Memory B cell (primary cell): ENCODE measurements at regions not wholly inside any gene's neighbourhood (a gene's known extent, or its start where the extent isn't known, plus 50 kb on each side); places are given as distances from the start of the nearest gene placed in this dataset.
A peak's percentile ranks its signal among the peaks of the same experiment; 100 is the strongest.
"Not testable (repeated sequence)": the region's sequence is repeated elsewhere in the genome, so short reads cannot be mapped to it uniquely, and the experiment has no call there.

Source experiments
- ATAC-seq: fragments of 150-1000 bp; cut with Tn5 transposase; 2 replicates; pipeline ENCODE4 v1.10.0; 2021; ENCODE audit warnings: low read depth, mild to moderate bottlenecking, moderate library complexity
- DNase-seq, 2 donors: peaks; one replicate each; pipeline ENCODE4 v3.0.0; 2022; ENCODE audit warnings: low spot score in 2 of 2
- H3K27ac Mint-ChIP-seq: one replicate; pipeline ENCODE4 v1.8.0; 2022; ENCODE audit warnings: mild to moderate bottlenecking, moderate library complexity, mixed read lengths
- H3K27me3 Mint-ChIP-seq: one replicate; pipeline ENCODE4 v1.8.0; 2022; ENCODE audit warnings: mixed read lengths
- H3K36me3 Mint-ChIP-seq: one replicate; pipeline ENCODE4 v1.8.0; 2022; ENCODE audit warnings: mild to moderate bottlenecking, mixed read lengths
- H3K4me1 Mint-ChIP-seq: one replicate; pipeline ENCODE4 v1.8.0; 2022; ENCODE audit warnings: mixed read lengths
- H3K4me3 Mint-ChIP-seq: one replicate; pipeline ENCODE4 v1.8.0; 2022; ENCODE audit warnings: mild to moderate bottlenecking, moderate library complexity, mixed read lengths
- H3K9me3 Mint-ChIP-seq: one replicate; pipeline ENCODE4 v1.8.0; 2022; ENCODE audit warnings: mixed read lengths

GRCh38 chr1:120465900-120466299 lies 51.1 kb downstream of the NBPF8 start:
- ATAC-seq, H3K27ac Mint-ChIP-seq, H3K4me3 Mint-ChIP-seq, H3K36me3 Mint-ChIP-seq, H3K4me1 Mint-ChIP-seq, H3K9me3 Mint-ChIP-seq, H3K27me3 Mint-ChIP-seq, DNase-seq: not testable (repeated sequence)

DNA sequence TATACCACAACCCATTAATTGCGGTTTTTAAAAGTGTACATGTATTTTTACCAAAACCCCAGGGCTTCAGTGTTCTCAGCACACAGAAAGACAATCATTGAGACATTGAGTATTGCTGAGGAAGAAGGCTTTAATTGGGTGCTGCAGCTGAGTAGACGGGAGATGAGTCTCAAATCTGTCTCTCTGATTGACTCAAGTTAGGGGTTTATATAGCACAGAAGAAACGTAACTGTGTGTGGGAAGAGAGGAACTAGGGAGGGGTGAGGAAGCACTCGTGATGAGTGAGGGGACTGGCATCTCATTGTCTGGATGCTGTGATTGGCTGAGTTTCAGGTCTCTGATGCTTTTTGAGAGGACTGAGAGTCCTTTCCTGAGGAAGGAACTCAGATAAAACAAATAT lies 62.8 kb downstream of the NBPF8 start:
- not testable (repeated sequence) for H3K4me1 Mint-ChIP-seq, ATAC-seq, H3K27ac Mint-ChIP-seq, H3K4me3 Mint-ChIP-seq, H3K9me3 Mint-ChIP-seq, DNase-seq, H3K27me3 Mint-ChIP-seq
- peaks cover 15% of the 10 kb centered on the region for H3K36me3 Mint-ChIP-seq

GRCh38 chr1:120478400-120478799 lies 63.6 kb downstream of the NBPF8 start:
- not testable (repeated sequence) for ATAC-seq, H3K27me3 Mint-ChIP-seq, H3K4me1 Mint-ChIP-seq, H3K9me3 Mint-ChIP-seq, DNase-seq, H3K27ac Mint-ChIP-seq, H3K4me3 Mint-ChIP-seq
- peaks cover 18% of the 10 kb centered on the region for H3K36me3 Mint-ChIP-seq

GRCh38 chr1:120487542-120487941 lies 72.7 kb downstream of the NBPF8 start:
- not testable (repeated sequence) for ATAC-seq, DNase-seq, H3K9me3 Mint-ChIP-seq, H3K27ac Mint-ChIP-seq, H3K27me3 Mint-ChIP-seq, H3K4me1 Mint-ChIP-seq, H3K4me3 Mint-ChIP-seq
- peaks cover 17% of the 10 kb centered on the region for H3K36me3 Mint-ChIP-seq

DNA sequence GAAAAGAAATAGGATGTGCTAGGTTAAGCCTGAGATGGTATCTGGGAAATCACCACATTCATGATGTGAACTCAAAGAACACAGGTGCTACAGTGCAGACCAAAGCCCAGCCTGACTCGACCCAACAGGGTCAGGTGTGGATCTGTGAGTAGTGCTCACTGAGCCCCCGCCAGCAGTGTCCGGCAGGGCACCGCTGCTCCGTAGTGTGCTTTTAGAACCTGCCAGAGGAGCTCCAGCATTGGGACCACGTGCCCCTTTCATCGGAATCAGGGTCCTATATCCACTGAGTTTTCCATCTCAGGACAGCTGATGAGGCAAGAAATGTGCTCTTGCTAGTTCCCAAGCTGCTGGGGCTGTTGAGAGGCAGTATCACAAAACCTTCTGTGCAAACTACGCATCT lies 74.4 kb downstream of the NBPF8 start:
- ATAC-seq, H3K4me3 Mint-ChIP-seq, DNase-seq, H3K9me3 Mint-ChIP-seq, H3K27me3 Mint-ChIP-seq, H3K27ac Mint-ChIP-seq, H3K4me1 Mint-ChIP-seq: not testable (repeated sequence)
- H3K36me3 Mint-ChIP-seq: peaks cover 15% of the 10 kb centered on the region

- DNase-seq, H3K27ac Mint-ChIP-seq, ATAC-seq: not testable (repeated sequence)
These were observed 82.3 kb downstream of the NBPF8 start for GRCh38 chr1:120497145-120497544.

DNA sequence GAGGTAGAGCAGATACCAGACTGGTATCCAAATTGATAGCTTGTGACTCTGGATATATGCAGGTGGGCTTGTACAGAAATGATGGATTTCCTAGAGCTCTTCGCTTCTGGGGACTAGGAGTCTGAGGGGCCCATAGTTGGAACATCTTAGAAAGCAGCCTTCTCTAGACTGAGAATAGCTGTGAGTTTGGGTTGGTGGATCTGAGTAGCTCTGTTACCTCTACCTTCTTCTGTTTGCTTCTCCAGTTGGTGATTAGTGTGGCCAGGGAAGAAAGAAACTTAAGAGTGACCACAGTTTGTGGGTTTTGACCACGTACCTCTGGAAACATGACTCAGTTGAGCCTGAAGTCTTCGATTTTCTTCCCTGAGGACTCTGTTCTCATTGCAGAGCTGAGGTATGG lies 88.4 kb downstream of the NBPF8 start:
- ATAC-seq, H3K4me3 Mint-ChIP-seq, H3K4me1 Mint-ChIP-seq, H3K9me3 Mint-ChIP-seq, H3K27ac Mint-ChIP-seq, H3K36me3 Mint-ChIP-seq, DNase-seq, H3K27me3 Mint-ChIP-seq: not testable (repeated sequence)

More at GRCh38 chr1:120497145-120497544, 82.3 kb downstream of the NBPF8 start:
- not testable (repeated sequence) for H3K9me3 Mint-ChIP-seq, H3K4me3 Mint-ChIP-seq, H3K27me3 Mint-ChIP-seq, H3K36me3 Mint-ChIP-seq, H3K4me1 Mint-ChIP-seq

DNA sequence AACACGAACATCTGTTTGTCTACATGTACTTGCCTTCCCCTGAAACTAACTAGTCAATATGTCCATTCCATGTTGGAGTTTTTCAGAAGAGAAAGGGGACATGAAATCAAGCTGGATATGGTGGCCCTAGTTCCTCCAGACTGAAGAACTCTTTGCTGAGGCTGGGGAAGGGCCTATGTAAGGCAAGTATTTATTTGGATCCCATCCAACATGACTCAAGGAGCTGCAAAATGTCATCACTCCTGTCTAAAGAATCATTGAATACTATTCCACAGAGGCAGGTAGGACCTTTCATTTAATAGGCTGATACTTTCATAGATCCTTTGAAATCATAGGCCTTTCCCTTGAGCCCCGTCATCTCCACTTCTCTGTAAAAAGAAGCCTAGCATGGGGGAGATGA lies 91.5 kb downstream of the NBPF8 start:
- not testable (repeated sequence) for ATAC-seq, H3K36me3 Mint-ChIP-seq, H3K4me1 Mint-ChIP-seq, DNase-seq, H3K27ac Mint-ChIP-seq, H3K4me3 Mint-ChIP-seq, H3K27me3 Mint-ChIP-seq, H3K9me3 Mint-ChIP-seq

DNA sequence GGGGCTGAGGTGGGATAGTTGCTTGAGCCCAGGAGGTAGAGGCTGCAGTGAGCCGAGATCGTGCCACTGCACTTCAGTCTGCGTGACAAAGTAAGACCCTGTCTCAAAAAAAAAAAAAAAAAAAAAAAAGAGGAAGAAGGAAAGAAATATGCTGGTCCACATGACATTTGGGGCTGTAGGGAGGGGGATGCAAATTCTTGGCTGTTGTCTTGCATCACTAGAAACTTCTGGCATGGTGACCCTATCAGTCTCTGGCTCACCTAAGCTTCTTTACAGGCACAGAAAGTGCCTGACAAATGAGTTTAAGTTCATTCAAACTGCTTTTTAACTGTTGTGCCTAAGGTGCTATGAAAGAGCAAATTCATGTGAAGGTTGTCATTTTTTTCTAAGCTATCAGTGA lies 93.5 kb downstream of the NBPF8 start:
- not testable (repeated sequence) for H3K27ac Mint-ChIP-seq, H3K9me3 Mint-ChIP-seq, H3K4me3 Mint-ChIP-seq, H3K27me3 Mint-ChIP-seq, DNase-seq, H3K4me1 Mint-ChIP-seq
- ATAC-seq: peak; percentile 95
- H3K36me3 Mint-ChIP-seq: peaks cover 15% of the 10 kb centered on the region

GRCh38 chr1:120509258-120509657 lies 94.4 kb downstream of the NBPF8 start:
- DNase-seq, H3K9me3 Mint-ChIP-seq, H3K27me3 Mint-ChIP-seq, H3K4me1 Mint-ChIP-seq, H3K4me3 Mint-ChIP-seq, H3K27ac Mint-ChIP-seq: not testable (repeated sequence)
- peaks cover 15% of the 10 kb centered on the region for H3K36me3 Mint-ChIP-seq
- peak; percentile 67 for ATAC-seq

- not testable (repeated sequence) for H3K9me3 Mint-ChIP-seq, ATAC-seq, H3K4me3 Mint-ChIP-seq, DNase-seq, H3K27me3 Mint-ChIP-seq, H3K27ac Mint-ChIP-seq, H3K4me1 Mint-ChIP-seq
- H3K36me3 Mint-ChIP-seq: peaks cover 14% of the 10 kb centered on the region
These were observed 98.3 kb downstream of the NBPF8 start for GRCh38 chr1:120513099-120513498.

- not testable (repeated sequence) for DNase-seq, H3K27me3 Mint-ChIP-seq, H3K9me3 Mint-ChIP-seq, ATAC-seq, H3K4me3 Mint-ChIP-seq, H3K27ac Mint-ChIP-seq, H3K4me1 Mint-ChIP-seq
- H3K36me3 Mint-ChIP-seq: peaks cover 14% of the 10 kb centered on the region
These were observed 98.7 kb downstream of the NBPF8 start for GRCh38 chr1:120513531-120513930.

DNA sequence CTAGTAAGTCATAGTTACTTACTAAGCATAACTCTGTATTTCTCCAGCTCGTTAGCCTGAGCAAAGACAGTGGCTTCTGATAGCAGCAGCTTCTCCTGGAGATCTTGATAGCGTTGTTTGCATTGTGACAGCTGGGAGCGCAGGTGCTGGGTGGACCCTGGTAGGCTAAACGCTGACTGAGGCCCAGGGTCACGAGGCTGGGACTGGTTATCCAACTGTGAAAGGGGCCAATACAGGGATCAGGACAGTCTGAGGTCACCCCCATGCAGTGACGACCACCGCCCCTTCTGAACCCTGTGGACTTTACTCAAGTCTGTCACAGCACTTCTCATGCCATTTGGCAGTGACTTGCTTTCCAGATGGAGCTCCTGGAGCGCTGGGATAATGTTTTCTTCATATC lies 104.4 kb downstream of the NBPF8 start:
- not testable (repeated sequence) for H3K9me3 Mint-ChIP-seq, DNase-seq, H3K27me3 Mint-ChIP-seq, H3K4me3 Mint-ChIP-seq, ATAC-seq, H3K36me3 Mint-ChIP-seq, H3K4me1 Mint-ChIP-seq, H3K27ac Mint-ChIP-seq

GRCh38 chr1:120524416-120524815 lies 109.6 kb downstream of the NBPF8 start:
- not testable (repeated sequence) for H3K27me3 Mint-ChIP-seq, ATAC-seq

DNA sequence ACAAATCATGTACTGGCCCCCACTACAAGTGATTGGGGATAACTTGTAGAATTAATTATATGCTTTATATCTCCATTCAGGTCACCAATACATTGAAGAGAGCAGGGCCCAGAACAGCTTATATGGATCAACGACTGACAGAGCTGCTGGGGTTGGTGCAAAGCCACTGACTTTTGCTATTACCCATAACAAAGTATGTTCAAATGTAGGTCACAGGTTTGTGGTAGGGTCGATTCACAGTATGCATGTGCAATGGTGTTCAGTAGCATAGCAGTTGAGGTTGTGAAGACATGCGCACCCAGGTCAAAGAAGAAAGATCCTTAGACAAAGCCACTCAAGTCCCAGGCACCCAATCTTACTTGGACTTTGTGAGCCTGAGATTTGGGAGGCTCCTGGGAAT lies 110.6 kb downstream of the NBPF8 start:
- ATAC-seq, H3K36me3 Mint-ChIP-seq, H3K9me3 Mint-ChIP-seq: not testable (repeated sequence)

More at GRCh38 chr1:120524416-120524815, 109.6 kb downstream of the NBPF8 start:
- H3K36me3 Mint-ChIP-seq, DNase-seq, H3K4me1 Mint-ChIP-seq, H3K27ac Mint-ChIP-seq, H3K9me3 Mint-ChIP-seq, H3K4me3 Mint-ChIP-seq: not testable (repeated sequence)

More for the DNA sequence above, 110.6 kb downstream of the NBPF8 start:
- not testable (repeated sequence) for H3K27ac Mint-ChIP-seq, DNase-seq, H3K27me3 Mint-ChIP-seq, H3K4me3 Mint-ChIP-seq, H3K4me1 Mint-ChIP-seq
